SU-DHL-6 (cell line): ENCODE measurements at regions not wholly inside any gene's neighbourhood (a gene's known extent, or its start where the extent isn't known, plus 50 kb on each side); places are given as distances from the start of the nearest gene placed in this dataset.

ENCODE experiments used
- H2AFZ ChIP-seq: fragments of 200-600 bp; sonication (generic); 2 replicates; pipeline ENCODE4 v1.6.1; 2014; ENCODE audit warnings: low read depth, mild to moderate bottlenecking, moderate library complexity, mixed read lengths, antibody characterized with exemption, low read length; ENCODE audit not compliant: severe bottlenecking
- H3F3A ChIP-seq: fragments of 200-600 bp; shearing (Covaris generic); 2 replicates; pipeline ENCODE4 v1.6.0; 2016; ENCODE audit warnings: antibody characterized with exemption, mild to moderate bottlenecking; ENCODE audit not compliant: insufficient read depth
- H3K27ac ChIP-seq: fragments of 200-600 bp; sonication (generic); 2 replicates; pipeline ENCODE4 v1.5.1; 2016; ENCODE audit warnings: low read depth, mild to moderate bottlenecking, low read length, moderate library complexity, mixed read lengths
- H3K27me3 ChIP-seq: fragments of 200-600 bp; sonication (generic), shearing (Covaris generic); 2 replicates; pipeline ENCODE4 v1.6.0; 2014; ENCODE audit warnings: mild to moderate bottlenecking, low read length
- H3K36me3 ChIP-seq: fragments of 200-600 bp; sonication (generic); 2 replicates; pipeline ENCODE4 v1.6.1; 2014; ENCODE audit warnings: mild to moderate bottlenecking, low read length, mixed read lengths
- H3K4me2 ChIP-seq: fragments of 300-600, 200-600 bp; shearing (Covaris generic), sonication (generic); 2 replicates; pipeline ENCODE4 v1.6.0; 2014; ENCODE audit warnings: low read length, low read depth, mild to moderate bottlenecking; ENCODE audit not compliant: poor library complexity, severe bottlenecking
- H3K4me3 ChIP-seq: fragments of 200-600 bp; sonication (generic); 2 replicates; pipeline ENCODE4 v1.5.1; 2014; ENCODE audit warnings: antibody characterized with exemption, low read length, mild to moderate bottlenecking, mixed read lengths; ENCODE audit not compliant: insufficient read depth, poor library complexity, severe bottlenecking
- H3K79me2 ChIP-seq: fragments of 200-600 bp; sonication (generic); 2 replicates; pipeline ENCODE4 v1.6.1; 2014; ENCODE audit warnings: mild to moderate bottlenecking, low read length, moderate library complexity; ENCODE audit not compliant: insufficient read depth
- H3K9ac ChIP-seq: fragments of 200-600 bp; sonication (generic); 2 replicates; pipeline ENCODE4 v1.7.0; 2014; ENCODE audit warnings: mild to moderate bottlenecking, low read length
- H3K9me2 ChIP-seq: fragments of 200-600 bp; sonication (generic); replicated peaks from 2 replicates; pipeline ENCODE4 v1.6.1; 2014; ENCODE audit warnings: low read length; ENCODE audit not compliant: insufficient read depth
- H3K9me3 ChIP-seq: fragments of 200-600 bp; sonication (generic); 2 replicates; pipeline ENCODE4 v1.6.1; 2014; ENCODE audit warnings: low read length, mixed read lengths; ENCODE audit not compliant: insufficient read depth
- H4K20me1 ChIP-seq: fragments of 200-600 bp; sonication (generic); 2 replicates; pipeline ENCODE4 v1.6.1; 2014; ENCODE audit warnings: low read depth, mild to moderate bottlenecking, antibody characterized with exemption, low read length, moderate library complexity, mixed read lengths
- EZH2phosphoT487 ChIP-seq: fragments of 200-600 bp; sonication (generic), shearing (Covaris generic); conservative IDR thresholded peaks from 2 replicates; pipeline ENCODE4 v1.6.1; 2018; ENCODE audit warnings: mild to moderate bottlenecking, antibody characterized with exemption, low read length, moderate library complexity, mixed read lengths
- TF ChIP-seq, protein P1 (sequence below): fragments of 200-600 bp; sonication (generic); IDR thresholded peaks from one replicate; pipeline ENCODE4 v1.5.1; 2017; ENCODE audit warnings: antibody characterized with exemption, mild to moderate bottlenecking, low read length, moderate library complexity; ENCODE audit not compliant: insufficient read depth, poor library complexity, severe bottlenecking

DNA sequence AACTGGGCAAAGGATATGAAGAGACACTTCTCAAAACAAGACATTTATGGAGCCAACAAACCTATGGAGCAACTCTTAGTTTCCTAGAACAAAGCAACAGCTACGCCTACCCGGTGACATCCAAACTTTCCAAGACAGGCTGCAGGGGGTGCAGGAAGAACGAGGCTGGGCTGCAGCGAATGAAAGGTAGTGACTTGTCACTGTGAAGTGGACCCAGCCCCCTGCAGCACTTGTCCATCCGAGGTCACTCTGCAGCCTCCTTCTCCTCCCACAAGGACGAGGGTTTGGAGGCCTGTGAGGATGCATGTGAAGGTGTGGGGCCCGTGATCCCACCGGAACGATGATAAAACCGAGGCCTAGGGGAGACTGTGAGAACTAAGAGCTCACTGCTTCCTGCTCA is 192.6 kb upstream of the RPL38 start:
- H3K36me3 ChIP-seq = no peaks in the 10 kb centered on the region
- no peak overlapping the region for H3K4me2 ChIP-seq
- no peaks in the 10 kb centered on the region; the same call in 1 of the 2 replicates for H3K27me3 ChIP-seq

DNA sequence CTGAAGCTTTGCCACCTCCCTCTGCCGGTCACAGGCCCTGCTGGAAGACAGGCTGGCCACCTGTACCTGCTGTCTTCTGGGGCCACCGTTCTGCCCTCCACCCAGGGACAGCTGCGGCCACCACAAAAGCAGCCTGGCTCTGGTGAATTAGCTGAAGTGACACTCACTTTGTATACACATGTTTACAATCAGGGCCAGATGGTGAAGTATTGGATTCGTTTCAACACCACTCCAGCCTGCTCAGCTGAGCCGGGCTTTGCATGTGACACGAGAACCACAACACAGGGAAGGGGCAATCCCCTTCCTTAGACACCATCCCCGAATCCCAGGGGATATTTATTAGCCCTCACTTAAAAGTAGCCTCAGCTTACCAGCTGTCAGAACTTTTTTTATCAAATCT is 191.5 kb upstream of the RPL38 start:
- Histone ChIP-seq H2AFZ (no peak overlapping the region), H3K27me3 (no peaks in the 10 kb centered on the region; the same call in 1 of the 2 replicates), H3K79me2 (no peaks in the 10 kb centered on the region), H3K4me2 (no peak overlapping the region), H3K9ac (no peak overlapping the region), H3K9me2 (no peaks in the 10 kb centered on the region), H3K36me3 (no peaks in the 10 kb centered on the region), H3K4me3 (no peak overlapping the region), H3K9me3 (no peaks in the 10 kb centered on the region), H3F3A (no peaks in the 10 kb centered on the region), H4K20me1 (no peaks in the 10 kb centered on the region), H3K27ac (no peak overlapping the region)
- TF ChIP-seq, protein P1, sequence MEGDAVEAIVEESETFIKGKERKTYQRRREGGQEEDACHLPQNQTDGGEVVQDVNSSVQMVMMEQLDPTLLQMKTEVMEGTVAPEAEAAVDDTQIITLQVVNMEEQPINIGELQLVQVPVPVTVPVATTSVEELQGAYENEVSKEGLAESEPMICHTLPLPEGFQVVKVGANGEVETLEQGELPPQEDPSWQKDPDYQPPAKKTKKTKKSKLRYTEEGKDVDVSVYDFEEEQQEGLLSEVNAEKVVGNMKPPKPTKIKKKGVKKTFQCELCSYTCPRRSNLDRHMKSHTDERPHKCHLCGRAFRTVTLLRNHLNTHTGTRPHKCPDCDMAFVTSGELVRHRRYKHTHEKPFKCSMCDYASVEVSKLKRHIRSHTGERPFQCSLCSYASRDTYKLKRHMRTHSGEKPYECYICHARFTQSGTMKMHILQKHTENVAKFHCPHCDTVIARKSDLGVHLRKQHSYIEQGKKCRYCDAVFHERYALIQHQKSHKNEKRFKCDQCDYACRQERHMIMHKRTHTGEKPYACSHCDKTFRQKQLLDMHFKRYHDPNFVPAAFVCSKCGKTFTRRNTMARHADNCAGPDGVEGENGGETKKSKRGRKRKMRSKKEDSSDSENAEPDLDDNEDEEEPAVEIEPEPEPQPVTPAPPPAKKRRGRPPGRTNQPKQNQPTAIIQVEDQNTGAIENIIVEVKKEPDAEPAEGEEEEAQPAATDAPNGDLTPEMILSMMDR = no peak
- no peak for TF ChIP-seq EZH2phosphoT487

More for the DNA sequence above, 192.6 kb upstream of the RPL38 start:
- Histone ChIP-seq H2AFZ (no peak overlapping the region), H3K4me3 (no peak overlapping the region), H3K9ac (no peak overlapping the region), H3K79me2 (no peaks in the 10 kb centered on the region), H3F3A (no peaks in the 10 kb centered on the region), H3K9me3 (no peaks in the 10 kb centered on the region), H3K27ac (no peak overlapping the region), H3K9me2 (no peaks in the 10 kb centered on the region), H4K20me1 (no peaks in the 10 kb centered on the region)
- TF ChIP-seq, protein P1 = no peak
- no peak for TF ChIP-seq EZH2phosphoT487

DNA sequence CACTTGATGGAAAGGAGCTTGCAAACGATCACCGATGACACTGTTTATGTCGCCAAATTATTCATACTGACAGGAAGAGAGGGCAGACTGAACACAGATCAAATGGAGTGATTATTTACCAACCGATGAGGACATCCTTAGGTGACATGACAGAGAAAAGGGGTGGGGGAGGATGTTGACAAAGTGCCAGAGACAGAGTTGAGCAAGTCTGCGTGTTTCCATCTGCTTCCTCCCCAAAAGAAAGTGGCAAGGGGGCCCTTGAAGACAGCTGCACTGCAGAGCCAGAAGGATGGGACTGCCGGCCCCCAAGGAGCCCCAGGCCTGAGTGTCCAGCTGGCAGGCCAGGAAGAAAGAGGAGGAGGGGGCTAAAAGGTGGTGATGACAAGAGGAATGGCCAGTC is 191.0 kb upstream of the RPL38 start:
- Histone ChIP-seq H3K9me2 (no peaks in the 10 kb centered on the region), H3K27ac (no peak overlapping the region), H3K79me2 (no peaks in the 10 kb centered on the region), H3K9me3 (no peaks in the 10 kb centered on the region), H3K27me3 (no peaks in the 10 kb centered on the region; the same call in 1 of the 2 replicates), H3K4me2 (no peak overlapping the region), H3K4me3 (no peak overlapping the region), H3K9ac (no peak overlapping the region), H4K20me1 (no peaks in the 10 kb centered on the region), H3K36me3 (no peaks in the 10 kb centered on the region), H2AFZ (no peak overlapping the region), H3F3A (no peaks in the 10 kb centered on the region)
- TF ChIP-seq, protein P1 = no peak
- TF ChIP-seq EZH2phosphoT487 = no peak
